Astrocyte (in vitro differentiated cells and primary cell): ENCODE measurements at regions not wholly inside any gene's neighbourhood (a gene's known extent, or its start where the extent isn't known, plus 50 kb on each side); places are given as distances from the start of the nearest gene placed in this dataset.

Experiments
- DNase-seq: peaks from one replicate; pipeline ENCODE4 v3.0.0-alpha.2; 2010; ENCODE audit warnings: low read depth
- FAIRE-seq: peaks from 2 replicates; lab custom pipeline; 2011; peaks lifted over from hg19 to GRCh38; lab: Jason Lieb, UNC
- H2AFZ ChIP-seq: 2 replicates; pipeline ENCODE4 v1.6.0; 2012; ENCODE audit warnings: low read depth, low read length, inconsistent platforms
- H3K27ac ChIP-seq: 2 replicates; pipeline ENCODE4 v1.5.1; 2011; ENCODE audit warnings: low read depth, low read length, inconsistent platforms
- H3K27me3 ChIP-seq: 2 replicates; pipeline ENCODE4 v1.6.0; 2011; ENCODE audit warnings: low read length, inconsistent platforms; ENCODE audit not compliant: insufficient read depth
- H3K36me3 ChIP-seq: 2 replicates; pipeline ENCODE4 v1.5.1; 2011; ENCODE audit warnings: low read length, inconsistent platforms; ENCODE audit not compliant: insufficient read depth
- H3K4me1 ChIP-seq: 2 replicates; pipeline ENCODE4 v1.5.1; 2011; ENCODE audit warnings: low read length, inconsistent platforms; ENCODE audit not compliant: insufficient read depth
- H3K4me2 ChIP-seq: 2 replicates; pipeline ENCODE4 v1.6.0; 2012; ENCODE audit warnings: low read length, inconsistent platforms
- H3K4me3 ChIP-seq: 2 replicates; pipeline ENCODE4 v1.5.1; 2011; ENCODE audit warnings: low read depth, mild to moderate bottlenecking, low read length, inconsistent platforms; ENCODE audit not compliant: insufficient read depth
- H3K79me2 ChIP-seq: 2 replicates; pipeline ENCODE4 v1.6.0; 2012; ENCODE audit warnings: mild to moderate bottlenecking, low read length, inconsistent platforms; ENCODE audit not compliant: insufficient read depth
- H3K9ac ChIP-seq: 2 replicates; pipeline ENCODE4 v1.6.0; 2012; ENCODE audit warnings: mild to moderate bottlenecking, low read length, inconsistent platforms
- H3K9me3 ChIP-seq: 2 replicates; pipeline ENCODE4 v1.5.1; 2012; ENCODE audit warnings: low read depth, mild to moderate bottlenecking, low read length, inconsistent platforms; ENCODE audit not compliant: insufficient read depth
- H4K20me1 ChIP-seq: 2 replicates; pipeline ENCODE4 v1.6.0; 2012; ENCODE audit warnings: low read length, inconsistent platforms; ENCODE audit not compliant: insufficient read depth
- H3K27ac Mint-ChIP-seq: one replicate; pipeline ENCODE4 v1.8.0; 2021; ENCODE audit warnings: mild to moderate bottlenecking, mixed read lengths; ENCODE audit not compliant: unreplicated experiment
- H3K27me3 Mint-ChIP-seq: one replicate; pipeline ENCODE4 v1.8.0; 2021; ENCODE audit warnings: low read depth, mixed read lengths; ENCODE audit not compliant: unreplicated experiment
- H3K36me3 Mint-ChIP-seq: one replicate; pipeline ENCODE4 v1.8.0; 2021; ENCODE audit warnings: low read depth, mixed read lengths; ENCODE audit not compliant: unreplicated experiment
- H3K4me1 Mint-ChIP-seq: one replicate; pipeline ENCODE4 v1.8.0; 2021; ENCODE audit warnings: low read depth, mixed read lengths; ENCODE audit not compliant: unreplicated experiment
- H3K4me3 Mint-ChIP-seq: one replicate; pipeline ENCODE4 v1.8.0; 2021; ENCODE audit warnings: mild to moderate bottlenecking, moderate library complexity, mixed read lengths; ENCODE audit not compliant: unreplicated experiment
- H3K9me3 Mint-ChIP-seq: one replicate; pipeline ENCODE4 v1.8.0; 2021; ENCODE audit warnings: mild to moderate bottlenecking, mixed read lengths; ENCODE audit not compliant: unreplicated experiment
- EZH2 ChIP-seq: IDR thresholded peaks from 2 replicates; pipeline ENCODE4 v1.6.1; 2012; ENCODE audit warnings: mild to moderate bottlenecking, low read length, inconsistent platforms; ENCODE audit not compliant: insufficient read depth
- TF ChIP-seq, protein P1 (sequence below): IDR thresholded peaks from 2 replicates; pipeline ENCODE4 v1.5.1; 2011; ENCODE audit warnings: low read depth, mild to moderate bottlenecking, inconsistent platforms, low read length, moderate library complexity; ENCODE audit not compliant: insufficient read depth

DNA sequence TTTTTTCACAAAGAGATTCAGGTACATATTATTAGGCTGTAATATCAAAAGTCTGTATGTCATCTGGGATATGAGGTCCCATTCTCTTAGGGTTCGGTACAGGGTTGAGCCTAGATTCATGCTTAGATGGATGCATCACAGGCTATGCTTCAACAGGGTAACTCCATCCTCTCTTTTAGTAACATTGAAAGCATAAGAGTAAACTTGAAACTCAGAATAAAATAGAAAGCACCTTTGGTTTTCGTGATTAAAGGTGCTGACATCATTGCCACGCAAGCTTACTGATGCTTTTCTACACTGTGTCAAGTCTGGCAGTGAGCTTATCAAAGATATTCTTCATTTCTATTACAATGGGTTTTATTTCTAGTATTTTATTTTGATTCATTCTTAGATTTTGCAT is 419.1 kb upstream of the DSEL start:
- H3K36me3 Mint-ChIP-seq = no peaks in the 10 kb centered on the region
- no peak overlapping the region for H3K27ac ChIP-seq
- H2AFZ ChIP-seq = no peak overlapping the region
- no peaks in the 10 kb centered on the region for H4K20me1 ChIP-seq
- no peak overlapping the region for H3K9ac ChIP-seq
- H3K27ac Mint-ChIP-seq = no peak overlapping the region
- H3K4me1 ChIP-seq = peaks cover 3% of the 10 kb centered on the region
- H3K4me2 ChIP-seq = no peak overlapping the region
- no peaks in the 10 kb centered on the region for H3K9me3 Mint-ChIP-seq
- no peaks in the 10 kb centered on the region for H3K9me3 ChIP-seq
- no peaks in the 10 kb centered on the region for H3K36me3 ChIP-seq
- FAIRE-seq (no peak), DNase-seq (no peak)
- H3K4me1 Mint-ChIP-seq = no peaks in the 10 kb centered on the region
- H3K27me3 ChIP-seq = no peaks in the 10 kb centered on the region
- H3K4me3 ChIP-seq = no peak overlapping the region
- no peaks in the 10 kb centered on the region for H3K27me3 Mint-ChIP-seq
- H3K79me2 ChIP-seq = no peaks in the 10 kb centered on the region
- H3K4me3 Mint-ChIP-seq = no peak overlapping the region
- TF ChIP-seq EZH2 = no peak
- TF ChIP-seq, protein P1, sequence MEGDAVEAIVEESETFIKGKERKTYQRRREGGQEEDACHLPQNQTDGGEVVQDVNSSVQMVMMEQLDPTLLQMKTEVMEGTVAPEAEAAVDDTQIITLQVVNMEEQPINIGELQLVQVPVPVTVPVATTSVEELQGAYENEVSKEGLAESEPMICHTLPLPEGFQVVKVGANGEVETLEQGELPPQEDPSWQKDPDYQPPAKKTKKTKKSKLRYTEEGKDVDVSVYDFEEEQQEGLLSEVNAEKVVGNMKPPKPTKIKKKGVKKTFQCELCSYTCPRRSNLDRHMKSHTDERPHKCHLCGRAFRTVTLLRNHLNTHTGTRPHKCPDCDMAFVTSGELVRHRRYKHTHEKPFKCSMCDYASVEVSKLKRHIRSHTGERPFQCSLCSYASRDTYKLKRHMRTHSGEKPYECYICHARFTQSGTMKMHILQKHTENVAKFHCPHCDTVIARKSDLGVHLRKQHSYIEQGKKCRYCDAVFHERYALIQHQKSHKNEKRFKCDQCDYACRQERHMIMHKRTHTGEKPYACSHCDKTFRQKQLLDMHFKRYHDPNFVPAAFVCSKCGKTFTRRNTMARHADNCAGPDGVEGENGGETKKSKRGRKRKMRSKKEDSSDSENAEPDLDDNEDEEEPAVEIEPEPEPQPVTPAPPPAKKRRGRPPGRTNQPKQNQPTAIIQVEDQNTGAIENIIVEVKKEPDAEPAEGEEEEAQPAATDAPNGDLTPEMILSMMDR = no peak

DNA sequence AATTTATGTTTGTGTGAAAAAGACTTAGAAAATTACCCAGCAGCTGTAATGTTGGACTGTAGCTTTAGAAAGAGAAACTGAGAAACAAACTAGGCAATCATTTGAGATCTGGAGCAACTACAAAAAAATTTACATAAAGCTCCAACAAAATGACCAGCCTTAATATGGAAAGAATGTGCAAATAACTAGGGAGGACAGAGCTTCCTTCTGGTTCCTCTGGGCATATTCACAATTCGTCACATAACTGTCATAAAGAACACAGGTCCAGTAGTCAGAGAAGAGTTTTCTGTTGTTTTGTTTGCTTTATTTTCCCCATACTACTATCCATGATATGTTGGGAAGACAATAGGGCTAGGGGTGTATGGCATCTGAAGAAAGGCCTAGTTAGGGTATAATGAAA is 416.8 kb upstream of the DSEL start:
- Histone ChIP-seq H3K4me3 (no peak overlapping the region), H3K9me3 (no peaks in the 10 kb centered on the region), H3K9ac (no peak overlapping the region), H3K4me2 (no peak overlapping the region), H4K20me1 (no peaks in the 10 kb centered on the region), H3K27ac (no peak overlapping the region), H3K79me2 (no peaks in the 10 kb centered on the region), H3K27me3 (no peaks in the 10 kb centered on the region), H2AFZ (no peak overlapping the region), H3K4me1 (peaks cover 5% of the 10 kb centered on the region), H3K36me3 (no peaks in the 10 kb centered on the region)
- Mint-ChIP-seq H3K27ac (no peak overlapping the region), H3K36me3 (no peaks in the 10 kb centered on the region), H3K27me3 (no peaks in the 10 kb centered on the region), H3K9me3 (no peaks in the 10 kb centered on the region), H3K4me3 (no peak overlapping the region), H3K4me1 (no peaks in the 10 kb centered on the region)
- no peak for DNase-seq
- no peak for TF ChIP-seq EZH2
- TF ChIP-seq, protein P1 = no peak
- no peak for FAIRE-seq

DNA sequence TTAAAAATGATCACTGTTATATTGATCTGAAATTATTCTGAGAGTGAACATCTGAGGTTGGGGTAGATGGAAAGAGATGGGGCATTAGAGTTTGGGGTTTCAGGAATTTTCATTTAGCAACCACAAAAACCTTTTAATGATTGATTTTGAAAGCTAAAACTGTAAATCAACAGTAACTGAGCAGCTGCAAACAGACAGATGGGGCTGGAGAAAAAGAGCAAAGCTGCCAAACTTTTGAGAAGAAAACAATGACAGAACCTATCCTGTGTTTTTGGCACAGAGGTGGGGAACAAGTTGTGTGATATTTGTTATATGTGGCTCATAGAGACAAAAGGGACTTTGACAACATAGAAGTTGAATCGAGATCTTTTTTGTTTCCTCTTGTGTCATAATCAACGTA is 415.8 kb upstream of the DSEL start:
- no peak overlapping the region for H3K4me2 ChIP-seq
- H3K27me3 ChIP-seq = no peaks in the 10 kb centered on the region
- Mint-ChIP-seq H3K27ac (no peak overlapping the region), H3K27me3 (no peaks in the 10 kb centered on the region), H3K36me3 (no peaks in the 10 kb centered on the region), H3K4me1 (no peaks in the 10 kb centered on the region), H3K9me3 (no peaks in the 10 kb centered on the region), H3K4me3 (no peak overlapping the region)
- DNase-seq (no peak), FAIRE-seq (no peak)
- H3K36me3 ChIP-seq = no peaks in the 10 kb centered on the region
- H3K4me3 ChIP-seq = no peak overlapping the region
- H3K9ac ChIP-seq = no peak overlapping the region
- no peaks in the 10 kb centered on the region for H4K20me1 ChIP-seq
- H3K79me2 ChIP-seq = no peaks in the 10 kb centered on the region
- no peak for TF ChIP-seq EZH2
- H3K27ac ChIP-seq = no peak overlapping the region
- no peaks in the 10 kb centered on the region for H3K9me3 ChIP-seq
- H3K4me1 ChIP-seq = peaks cover 5% of the 10 kb centered on the region
- H2AFZ ChIP-seq = no peak overlapping the region
